ENCODE measurements at regions not wholly inside any gene's neighbourhood (a gene's known extent, or its start where the extent isn't known, plus 50 kb on each side); places are given as distances from the start of the nearest gene placed in this dataset.
A peak's percentile ranks its signal among the peaks of the same experiment; 100 is the strongest.

DNA sequence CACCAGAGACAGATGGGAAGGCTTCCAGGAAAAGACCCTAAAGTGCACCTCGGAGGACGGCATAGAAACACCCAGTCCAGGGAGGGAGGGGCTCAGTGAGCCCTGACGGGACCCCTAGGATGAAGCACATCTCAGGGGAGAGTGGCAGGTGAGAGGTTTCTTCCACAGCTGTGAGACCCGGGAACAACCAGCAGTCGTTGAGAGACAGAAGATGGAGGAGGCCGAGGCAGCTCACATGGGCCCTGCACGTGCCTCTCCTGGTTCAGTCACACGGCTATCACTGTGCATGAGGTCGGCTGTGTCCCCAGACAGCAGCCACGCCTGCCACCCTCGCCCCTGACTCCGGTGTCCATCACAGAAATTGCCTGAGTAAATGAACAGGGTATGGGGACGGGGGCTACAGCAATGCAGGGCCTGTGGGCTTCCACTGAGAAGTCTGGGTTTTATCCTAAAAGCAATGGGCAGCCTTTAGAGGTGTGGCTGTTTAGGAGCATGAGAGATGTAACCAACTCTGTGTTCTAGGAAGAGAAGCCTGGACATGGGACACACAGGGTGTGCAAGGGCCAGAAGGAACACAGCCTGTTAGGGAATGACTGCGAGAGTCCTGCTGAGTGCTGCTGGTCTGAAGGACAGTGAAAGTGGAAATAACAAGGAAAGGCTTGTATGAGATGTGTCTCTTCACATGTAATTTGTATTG is 102.0 kb downstream of the TMEM18 start:
- H3K27me3 ChIP-seq (ENCODE audit: control insufficient read depth, insufficient read depth, low read length), result no peaks in the 10 kb centered on the region
- TF ChIP-seq, protein P1, sequence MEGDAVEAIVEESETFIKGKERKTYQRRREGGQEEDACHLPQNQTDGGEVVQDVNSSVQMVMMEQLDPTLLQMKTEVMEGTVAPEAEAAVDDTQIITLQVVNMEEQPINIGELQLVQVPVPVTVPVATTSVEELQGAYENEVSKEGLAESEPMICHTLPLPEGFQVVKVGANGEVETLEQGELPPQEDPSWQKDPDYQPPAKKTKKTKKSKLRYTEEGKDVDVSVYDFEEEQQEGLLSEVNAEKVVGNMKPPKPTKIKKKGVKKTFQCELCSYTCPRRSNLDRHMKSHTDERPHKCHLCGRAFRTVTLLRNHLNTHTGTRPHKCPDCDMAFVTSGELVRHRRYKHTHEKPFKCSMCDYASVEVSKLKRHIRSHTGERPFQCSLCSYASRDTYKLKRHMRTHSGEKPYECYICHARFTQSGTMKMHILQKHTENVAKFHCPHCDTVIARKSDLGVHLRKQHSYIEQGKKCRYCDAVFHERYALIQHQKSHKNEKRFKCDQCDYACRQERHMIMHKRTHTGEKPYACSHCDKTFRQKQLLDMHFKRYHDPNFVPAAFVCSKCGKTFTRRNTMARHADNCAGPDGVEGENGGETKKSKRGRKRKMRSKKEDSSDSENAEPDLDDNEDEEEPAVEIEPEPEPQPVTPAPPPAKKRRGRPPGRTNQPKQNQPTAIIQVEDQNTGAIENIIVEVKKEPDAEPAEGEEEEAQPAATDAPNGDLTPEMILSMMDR (IDR thresholded peaks at IDR 0.05; ENCODE audit: insufficient read depth, low read length, severe bottlenecking), result no peak
- FAIRE-seq (no peak), DNase-seq (ENCODE audit: low read depth) (no peak)
- H3K36me3 ChIP-seq (ENCODE audit: control insufficient read depth, insufficient read depth, low read length), result no peaks in the 10 kb centered on the region
- no peak overlapping the region for H3K4me3 ChIP-seq (ENCODE audit: low read depth, low read length)

DNA sequence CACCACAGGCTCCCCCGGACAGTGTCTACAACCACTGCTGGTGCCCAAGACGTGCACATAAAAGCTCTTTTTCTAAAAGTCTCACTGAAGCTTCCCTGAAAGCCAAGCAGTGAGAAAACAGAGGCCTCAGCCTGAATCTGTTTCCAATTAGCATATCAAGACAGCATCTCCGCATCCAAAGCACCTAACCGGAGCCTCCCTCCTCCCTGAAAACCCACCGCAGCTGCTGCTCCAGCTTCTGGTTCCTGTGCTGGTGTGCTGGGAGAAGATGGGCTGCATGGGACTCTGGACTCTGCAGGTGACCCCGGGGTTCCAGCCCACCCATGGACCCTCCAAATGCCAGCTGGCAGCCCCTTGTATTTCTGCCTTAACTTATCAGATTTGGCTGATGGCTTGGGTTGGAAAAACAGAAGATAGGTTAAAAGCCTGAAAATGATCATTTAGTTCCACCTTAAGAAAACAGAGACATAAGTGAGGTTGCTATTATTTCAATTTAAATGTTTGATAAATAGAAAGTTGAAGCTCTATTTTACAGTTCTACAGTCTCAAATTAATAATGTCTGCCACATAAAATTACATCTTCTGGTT is 103.3 kb downstream of the TMEM18 start:
- TF ChIP-seq, protein P1 (IDR thresholded peaks at IDR 0.05; ENCODE audit: insufficient read depth, low read length, severe bottlenecking), result no peak
- no peak overlapping the region for H3K4me3 ChIP-seq (ENCODE audit: low read depth, low read length)
- FAIRE-seq (no peak), DNase-seq (ENCODE audit: low read depth) (no peak)
- no peaks in the 10 kb centered on the region for H3K36me3 ChIP-seq (ENCODE audit: control insufficient read depth, insufficient read depth, low read length)
- H3K27me3 ChIP-seq (ENCODE audit: control insufficient read depth, insufficient read depth, low read length), result no peaks in the 10 kb centered on the region

DNA sequence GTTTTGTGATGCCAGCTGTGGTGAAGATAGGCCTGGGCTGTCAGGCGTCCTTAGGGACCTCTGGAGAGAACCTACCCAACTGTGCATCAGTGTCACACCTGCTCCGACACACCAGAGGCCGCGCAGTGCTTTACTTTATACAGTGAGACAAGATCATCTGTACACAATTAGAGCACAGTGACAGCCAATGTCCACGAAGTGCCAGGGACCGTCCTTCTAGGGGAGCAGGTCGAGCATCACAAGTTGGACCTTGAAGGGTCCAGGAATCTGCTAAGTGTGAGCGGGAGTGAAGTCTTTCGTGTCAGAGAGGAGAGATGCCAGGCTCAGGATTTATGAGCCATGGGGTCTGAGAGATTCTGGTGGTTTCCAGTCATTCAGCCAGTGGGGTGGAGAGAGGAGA is 104.2 kb downstream of the TMEM18 start:
- TF ChIP-seq, protein P1 (IDR thresholded peaks at IDR 0.05; ENCODE audit: insufficient read depth, low read length, severe bottlenecking), result no peak
- Histone ChIP-seq H3K4me3 (ENCODE audit: low read depth, low read length) (no peak overlapping the region), H3K36me3 (ENCODE audit: control insufficient read depth, insufficient read depth, low read length) (no peaks in the 10 kb centered on the region), H3K27me3 (ENCODE audit: control insufficient read depth, insufficient read depth, low read length) (no peaks in the 10 kb centered on the region)
- FAIRE-seq, result peak; percentile 73
- DNase-seq (ENCODE audit: low read depth), result no peak

DNA sequence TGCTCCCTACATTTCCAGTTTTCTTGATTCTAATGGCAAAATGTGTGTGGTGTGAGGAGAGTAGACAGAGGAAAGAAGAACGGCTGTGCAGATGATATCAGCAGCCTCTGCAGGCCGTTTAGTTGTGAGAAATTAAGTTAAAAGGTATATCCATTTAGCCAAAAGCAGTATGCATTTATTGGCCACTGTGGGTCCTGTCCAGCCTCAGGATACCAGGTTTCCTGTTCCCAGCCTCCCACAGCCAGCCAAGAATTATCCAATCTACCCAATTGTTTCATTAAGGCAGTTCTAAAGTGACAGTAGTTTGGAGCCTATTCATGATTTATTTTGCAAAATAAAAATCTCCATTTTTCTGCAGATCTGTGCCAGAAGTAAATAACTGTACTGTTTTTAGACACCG is 107.5 kb downstream of the TMEM18 start:
- FAIRE-seq (no peak), DNase-seq (ENCODE audit: low read depth) (no peak)
- Histone ChIP-seq H3K4me3 (ENCODE audit: low read depth, low read length) (no peak overlapping the region), H3K36me3 (ENCODE audit: control insufficient read depth, insufficient read depth, low read length) (no peaks in the 10 kb centered on the region), H3K27me3 (ENCODE audit: control insufficient read depth, insufficient read depth, low read length) (no peaks in the 10 kb centered on the region)
- TF ChIP-seq, protein P1 (IDR thresholded peaks at IDR 0.05; ENCODE audit: insufficient read depth, low read length, severe bottlenecking), result no peak

DNA sequence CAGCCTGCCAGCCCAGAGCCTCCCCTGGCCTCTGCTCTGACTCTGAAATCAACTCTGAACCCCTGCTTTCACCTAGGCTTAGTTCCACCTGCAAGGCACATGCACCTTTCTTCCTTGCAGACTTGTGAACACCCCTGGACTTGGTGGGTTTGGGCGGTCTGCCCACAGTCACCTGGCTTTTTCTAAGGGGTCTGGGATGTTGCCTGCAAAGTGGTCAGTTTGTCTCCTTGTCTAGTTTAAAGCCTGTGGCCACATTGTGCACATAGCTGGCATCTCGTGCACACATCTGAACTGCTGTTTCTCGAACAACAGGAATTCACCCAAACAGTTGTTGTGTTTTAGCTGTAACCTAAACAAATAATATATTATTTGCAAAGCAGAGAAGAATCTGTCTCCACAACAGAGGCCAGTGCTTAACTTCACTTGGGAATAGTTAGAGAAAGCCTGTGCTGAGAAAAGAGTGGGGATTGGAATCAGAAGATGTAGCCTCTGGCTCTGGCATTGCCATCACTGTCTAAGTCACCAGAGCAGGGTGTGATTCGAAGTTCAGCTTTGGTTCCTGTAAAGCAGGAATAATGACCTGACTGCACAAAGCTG is 108.5 kb downstream of the TMEM18 start:
- no peak overlapping the region for H3K4me3 ChIP-seq (ENCODE audit: low read depth, low read length)
- H3K36me3 ChIP-seq (ENCODE audit: control insufficient read depth, insufficient read depth, low read length), result no peaks in the 10 kb centered on the region
- no peaks in the 10 kb centered on the region for H3K27me3 ChIP-seq (ENCODE audit: control insufficient read depth, insufficient read depth, low read length)
- FAIRE-seq (no peak), DNase-seq (ENCODE audit: low read depth) (no peak)
- TF ChIP-seq, protein P1 (IDR thresholded peaks at IDR 0.05; ENCODE audit: insufficient read depth, low read length, severe bottlenecking), result no peak
